GM12865 (cell line): ENCODE measurements at regions not wholly inside any gene's neighbourhood (a gene's known extent, or its start where the extent isn't known, plus 50 kb on each side); places are given as distances from the start of the nearest gene placed in this dataset.

Source experiments
- DNase-seq: peaks from one replicate; pipeline ENCODE4 v3.0.0; 2010; ENCODE audit warnings: low read depth
- H3K4me3 ChIP-seq: 2 replicates; pipeline ENCODE4 v1.5.1; 2011; ENCODE audit warnings: mild to moderate bottlenecking, low read depth, low read length, control low read depth
- TF ChIP-seq, protein P1 (sequence below): IDR thresholded peaks from 2 replicates; pipeline ENCODE4 v1.5.1; 2011; ENCODE audit warnings: low read length, control low read depth, low read depth, inconsistent platforms; ENCODE audit not compliant: insufficient read depth; ENCODE audit errors: missing control alignments

DNA sequence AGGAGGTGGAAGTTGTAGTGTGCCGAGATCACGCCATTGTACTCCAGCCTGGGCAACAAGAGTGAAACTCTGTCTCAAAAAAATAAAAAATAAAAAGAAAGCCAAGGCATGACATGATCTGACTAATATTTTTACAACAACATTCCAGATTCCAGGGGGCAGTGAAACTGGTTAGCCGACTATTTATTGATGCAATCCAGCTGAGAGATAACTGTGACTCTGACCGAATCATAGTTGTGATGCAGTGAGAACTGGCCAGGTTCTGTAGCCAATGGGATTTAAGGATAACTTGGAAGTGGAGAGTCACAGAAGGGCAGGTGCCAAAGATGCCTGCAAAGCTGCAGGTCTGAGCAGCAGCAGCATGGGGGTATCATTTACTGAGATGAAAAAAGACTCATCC, 82.9 kb upstream of the TSHZ2 start:
- no peak for DNase-seq
- TF ChIP-seq, protein P1, sequence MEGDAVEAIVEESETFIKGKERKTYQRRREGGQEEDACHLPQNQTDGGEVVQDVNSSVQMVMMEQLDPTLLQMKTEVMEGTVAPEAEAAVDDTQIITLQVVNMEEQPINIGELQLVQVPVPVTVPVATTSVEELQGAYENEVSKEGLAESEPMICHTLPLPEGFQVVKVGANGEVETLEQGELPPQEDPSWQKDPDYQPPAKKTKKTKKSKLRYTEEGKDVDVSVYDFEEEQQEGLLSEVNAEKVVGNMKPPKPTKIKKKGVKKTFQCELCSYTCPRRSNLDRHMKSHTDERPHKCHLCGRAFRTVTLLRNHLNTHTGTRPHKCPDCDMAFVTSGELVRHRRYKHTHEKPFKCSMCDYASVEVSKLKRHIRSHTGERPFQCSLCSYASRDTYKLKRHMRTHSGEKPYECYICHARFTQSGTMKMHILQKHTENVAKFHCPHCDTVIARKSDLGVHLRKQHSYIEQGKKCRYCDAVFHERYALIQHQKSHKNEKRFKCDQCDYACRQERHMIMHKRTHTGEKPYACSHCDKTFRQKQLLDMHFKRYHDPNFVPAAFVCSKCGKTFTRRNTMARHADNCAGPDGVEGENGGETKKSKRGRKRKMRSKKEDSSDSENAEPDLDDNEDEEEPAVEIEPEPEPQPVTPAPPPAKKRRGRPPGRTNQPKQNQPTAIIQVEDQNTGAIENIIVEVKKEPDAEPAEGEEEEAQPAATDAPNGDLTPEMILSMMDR = no peak
- no peak overlapping the region for H3K4me3 ChIP-seq

DNA sequence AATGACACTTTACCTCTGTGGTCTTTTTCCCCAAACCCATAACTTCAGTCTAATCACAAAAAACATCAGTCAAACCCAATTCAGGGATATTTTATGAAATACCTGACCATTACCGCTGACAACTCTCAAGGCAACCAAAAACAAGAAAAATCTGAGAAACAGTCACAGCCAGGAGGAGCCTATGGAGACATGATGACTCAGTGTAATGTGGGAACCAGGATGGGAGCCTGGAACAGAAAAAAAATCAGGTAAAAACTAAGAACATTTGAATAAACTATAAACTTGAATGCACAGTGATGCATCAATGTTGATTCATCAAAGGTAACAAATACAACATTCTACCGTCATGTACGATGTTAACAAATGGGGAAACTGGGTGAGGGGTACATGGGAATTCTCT, 84.1 kb upstream of the TSHZ2 start:
- TF ChIP-seq, protein P1 = no peak
- DNase-seq = no peak
- H3K4me3 ChIP-seq = no peak overlapping the region

DNA sequence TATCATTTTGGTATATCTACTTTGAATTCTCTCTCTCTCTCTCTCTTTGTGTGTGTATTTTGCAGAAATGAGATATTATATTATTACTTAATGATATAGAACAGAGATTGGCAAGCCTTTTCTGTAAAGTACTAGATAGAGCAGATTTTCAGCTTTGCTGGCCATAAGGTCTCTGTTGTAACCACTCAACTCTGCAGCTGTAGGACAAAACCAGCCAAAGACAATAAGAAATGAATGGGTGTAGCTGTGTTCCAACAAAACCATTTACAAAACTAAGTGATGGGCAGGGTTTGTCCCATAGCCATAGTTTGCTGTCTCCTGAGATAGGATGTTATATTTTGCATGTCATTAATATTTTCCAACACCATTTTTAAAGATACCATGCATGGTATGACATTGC, 91.2 kb upstream of the TSHZ2 start:
- H3K4me3 ChIP-seq = no peak overlapping the region
- no peak for DNase-seq
- TF ChIP-seq, protein P1 = no peak

DNA sequence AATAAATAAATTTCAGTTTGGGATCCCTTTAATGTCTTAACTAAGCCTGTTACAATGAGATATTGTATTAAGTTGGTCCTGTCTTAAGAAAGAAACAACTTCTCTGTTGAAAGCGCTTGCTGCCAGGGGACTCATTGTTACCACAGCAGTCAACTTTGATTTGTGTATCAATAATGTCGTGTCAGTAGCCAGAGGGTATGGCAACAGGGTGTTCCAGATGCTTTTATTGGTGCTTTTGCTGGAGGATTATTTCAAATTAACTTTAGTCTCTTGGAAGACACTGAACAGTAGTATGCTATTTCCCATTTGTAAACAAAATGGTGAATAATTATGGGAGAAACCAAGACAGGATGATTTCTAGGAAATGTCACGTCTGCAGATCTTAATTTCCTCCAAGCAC, 91.9 kb upstream of the TSHZ2 start:
- TF ChIP-seq, protein P1 = no peak
- no peak overlapping the region for H3K4me3 ChIP-seq
- DNase-seq = no peak

DNA sequence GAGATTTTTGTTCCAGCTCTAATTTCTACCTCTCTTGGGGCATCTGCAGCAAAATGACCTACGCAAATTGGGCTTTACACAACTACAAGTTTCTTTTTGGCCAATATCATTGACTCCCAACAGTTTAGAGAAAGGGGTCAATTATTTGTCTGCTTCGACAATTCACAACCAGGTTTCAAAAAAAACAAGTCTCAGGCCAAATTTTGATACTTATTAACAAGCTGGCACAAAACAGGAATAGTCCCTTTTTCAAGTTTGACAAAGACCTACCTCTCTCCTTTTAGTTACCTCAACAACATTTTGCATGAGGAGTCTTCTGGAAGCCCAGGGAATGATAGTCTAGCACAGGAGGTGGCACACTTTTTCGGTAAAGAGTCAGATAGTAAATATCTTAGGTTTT, 97.9 kb upstream of the TSHZ2 start:
- DNase-seq = no peak
- TF ChIP-seq, protein P1 = no peak
- H3K4me3 ChIP-seq = no peak overlapping the region

DNA sequence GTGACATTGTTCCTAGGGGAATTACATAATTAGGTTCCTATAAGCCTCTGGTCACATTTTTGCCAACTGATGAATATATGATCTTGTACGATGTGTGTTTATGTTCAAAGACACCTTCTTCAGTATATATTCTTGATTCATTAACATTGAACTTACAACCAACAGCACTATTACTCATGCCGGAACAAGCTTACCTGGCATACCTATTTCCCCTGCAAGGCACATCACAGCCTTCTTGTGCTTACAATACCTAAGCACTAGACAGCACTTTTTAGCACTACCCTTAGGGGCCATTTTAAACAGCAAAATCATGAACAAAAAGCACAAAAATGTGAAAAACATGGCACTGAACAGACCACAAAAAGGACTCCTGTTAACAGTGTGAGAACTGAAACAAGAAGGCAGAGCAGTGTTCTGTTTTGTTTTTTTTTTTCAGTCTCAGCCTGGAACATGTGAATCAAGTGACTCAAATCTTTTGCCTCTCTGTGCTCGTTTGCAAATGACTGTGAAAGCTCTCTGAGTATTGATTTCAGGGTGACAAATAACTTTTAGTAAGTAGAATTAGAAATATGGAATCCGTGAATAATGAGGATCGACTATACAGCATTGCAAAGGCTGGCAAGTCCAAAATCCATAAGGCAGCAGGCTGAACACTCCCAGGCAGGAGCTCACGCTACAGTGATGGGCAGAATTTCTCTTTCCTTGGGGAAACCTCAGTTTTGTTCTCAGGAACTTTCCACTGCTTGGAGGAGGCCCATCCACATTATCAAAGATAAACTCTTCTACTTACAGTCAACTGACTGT, 102.3 kb upstream of the TSHZ2 start:
- TF ChIP-seq, protein P1 = no peak
- no peak overlapping the region for H3K4me3 ChIP-seq
- DNase-seq = peak; percentile 45

DNA sequence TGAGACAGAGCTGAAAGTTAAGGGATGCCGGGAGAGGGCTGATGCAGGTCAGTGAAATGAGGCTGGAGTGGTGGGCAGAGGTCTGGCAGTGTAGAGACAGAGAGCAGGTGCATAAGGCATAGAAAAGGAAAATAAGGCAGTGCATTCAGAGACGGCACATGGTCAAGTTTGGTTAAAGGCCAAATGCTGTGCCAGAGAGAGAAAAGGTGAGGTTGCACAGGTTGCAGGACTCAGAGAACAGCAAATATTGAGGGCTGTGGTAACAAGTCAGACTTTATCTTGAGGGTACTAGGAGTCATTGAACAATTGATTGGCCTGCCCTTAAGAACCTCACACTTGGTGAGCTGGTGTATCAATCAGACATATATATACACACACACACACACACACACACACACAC, 102.9 kb upstream of the TSHZ2 start:
- TF ChIP-seq, protein P1 = no peak
- H3K4me3 ChIP-seq = no peak overlapping the region
- DNase-seq = no peak
